ENCODE measurements at regions not wholly inside any gene's neighbourhood (a gene's known extent, or its start where the extent isn't known, plus 50 kb on each side); places are given as distances from the start of the nearest gene placed in this dataset.

DNA sequence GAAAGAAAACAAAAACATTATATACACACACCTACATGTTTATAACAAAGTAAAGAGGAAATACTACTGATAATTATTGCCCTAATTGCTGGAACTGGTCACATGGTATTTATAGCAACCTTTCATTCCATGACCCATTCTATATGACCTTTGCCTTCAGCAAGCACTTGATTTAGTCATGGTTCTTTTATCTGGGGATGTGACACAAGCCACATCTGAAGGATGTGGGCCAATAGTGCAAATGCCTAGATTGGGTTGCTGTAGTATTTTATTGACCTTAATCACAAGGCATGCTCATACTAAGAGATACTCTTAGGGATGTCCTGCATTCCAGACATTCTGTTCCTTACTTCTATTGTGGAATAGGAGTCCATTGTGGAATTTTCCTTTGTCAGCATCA, 723.5 kb upstream of the POM121L12 start:
- H2AFZ ChIP-seq (replicated peaks): no peak overlapping the region
- H3K27me3 ChIP-seq: no peaks in the 10 kb centered on the region
- H3F3A ChIP-seq (ENCODE audit: low read depth): no peaks in the 10 kb centered on the region
- no peaks in the 10 kb centered on the region for H3K9me3 ChIP-seq (ENCODE audit: low read depth)
- H3K9ac ChIP-seq: no peak overlapping the region
- Mint-ChIP-seq H3K27me3 (ENCODE audit: insufficient read depth, low read depth) (peaks cover 3% of the 10 kb centered on the region), H3K9me3 (no peaks in the 10 kb centered on the region), H3K27ac (no peak overlapping the region), H3K4me1 (no peaks in the 10 kb centered on the region), H3K4me3 (no peak overlapping the region), H3K36me3 (peaks cover 2% of the 10 kb centered on the region)
- no peaks in the 10 kb centered on the region for H3K79me2 ChIP-seq (ENCODE audit: low read depth)
- no peak for DNase-seq (ENCODE audit: low spot score)
- no peak overlapping the region for H3K27ac ChIP-seq
- no peaks in the 10 kb centered on the region for H4K20me1 ChIP-seq (ENCODE audit: low read depth)
- H3K4me1 ChIP-seq: no peaks in the 10 kb centered on the region
- no peak overlapping the region for H3K4me2 ChIP-seq
- no peaks in the 10 kb centered on the region for H3K36me3 ChIP-seq
- TF ChIP-seq EZH2phosphoT487 (IDR thresholded peaks at IDR 0.05) (no peak), EZH2 (IDR thresholded peaks at IDR 0.05) (no peak)
- TF ChIP-seq, protein P1, sequence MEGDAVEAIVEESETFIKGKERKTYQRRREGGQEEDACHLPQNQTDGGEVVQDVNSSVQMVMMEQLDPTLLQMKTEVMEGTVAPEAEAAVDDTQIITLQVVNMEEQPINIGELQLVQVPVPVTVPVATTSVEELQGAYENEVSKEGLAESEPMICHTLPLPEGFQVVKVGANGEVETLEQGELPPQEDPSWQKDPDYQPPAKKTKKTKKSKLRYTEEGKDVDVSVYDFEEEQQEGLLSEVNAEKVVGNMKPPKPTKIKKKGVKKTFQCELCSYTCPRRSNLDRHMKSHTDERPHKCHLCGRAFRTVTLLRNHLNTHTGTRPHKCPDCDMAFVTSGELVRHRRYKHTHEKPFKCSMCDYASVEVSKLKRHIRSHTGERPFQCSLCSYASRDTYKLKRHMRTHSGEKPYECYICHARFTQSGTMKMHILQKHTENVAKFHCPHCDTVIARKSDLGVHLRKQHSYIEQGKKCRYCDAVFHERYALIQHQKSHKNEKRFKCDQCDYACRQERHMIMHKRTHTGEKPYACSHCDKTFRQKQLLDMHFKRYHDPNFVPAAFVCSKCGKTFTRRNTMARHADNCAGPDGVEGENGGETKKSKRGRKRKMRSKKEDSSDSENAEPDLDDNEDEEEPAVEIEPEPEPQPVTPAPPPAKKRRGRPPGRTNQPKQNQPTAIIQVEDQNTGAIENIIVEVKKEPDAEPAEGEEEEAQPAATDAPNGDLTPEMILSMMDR (IDR thresholded peaks at IDR 0.05): no peak
- H3K4me3 ChIP-seq: no peak overlapping the region

DNA sequence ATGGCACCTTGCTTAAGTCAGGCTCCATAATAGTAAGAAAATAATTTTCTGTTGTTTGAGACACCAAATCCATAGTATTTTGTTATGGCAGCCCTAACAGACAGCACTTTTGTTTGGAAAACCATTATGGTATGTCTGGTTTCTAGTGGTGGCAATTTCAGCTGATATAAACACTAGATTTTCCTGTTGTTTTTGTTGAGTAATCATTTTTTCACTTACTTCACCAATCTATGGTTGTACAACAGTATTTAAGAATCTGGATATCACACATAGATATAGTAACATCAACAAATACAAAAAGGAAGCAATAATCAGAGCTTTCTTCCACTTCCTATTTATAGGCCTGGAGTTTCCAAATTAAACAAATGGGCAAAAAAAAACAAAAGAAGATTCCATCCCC, 725.8 kb upstream of the POM121L12 start:
- Histone ChIP-seq H3K27me3 (no peaks in the 10 kb centered on the region), H3K36me3 (no peaks in the 10 kb centered on the region), H3K9ac (no peak overlapping the region), H2AFZ (replicated peaks) (no peak overlapping the region), H3K27ac (no peak overlapping the region), H4K20me1 (ENCODE audit: low read depth) (no peaks in the 10 kb centered on the region), H3K4me2 (no peak overlapping the region), H3K79me2 (ENCODE audit: low read depth) (no peaks in the 10 kb centered on the region), H3F3A (ENCODE audit: low read depth) (no peaks in the 10 kb centered on the region), H3K4me3 (no peak overlapping the region), H3K4me1 (no peaks in the 10 kb centered on the region), H3K9me3 (ENCODE audit: low read depth) (no peaks in the 10 kb centered on the region)
- H3K4me3 Mint-ChIP-seq: no peak overlapping the region
- H3K36me3 Mint-ChIP-seq: no peaks in the 10 kb centered on the region
- DNase-seq (ENCODE audit: low spot score): no peak
- H3K9me3 Mint-ChIP-seq: no peaks in the 10 kb centered on the region
- H3K4me1 Mint-ChIP-seq: no peaks in the 10 kb centered on the region
- H3K27ac Mint-ChIP-seq: no peak overlapping the region
- peaks cover 3% of the 10 kb centered on the region for H3K27me3 Mint-ChIP-seq (ENCODE audit: insufficient read depth, low read depth)
- no peak for TF ChIP-seq EZH2 (IDR thresholded peaks at IDR 0.05)
- TF ChIP-seq, protein P1 (IDR thresholded peaks at IDR 0.05): no peak
- no peak for TF ChIP-seq EZH2phosphoT487 (IDR thresholded peaks at IDR 0.05)

DNA sequence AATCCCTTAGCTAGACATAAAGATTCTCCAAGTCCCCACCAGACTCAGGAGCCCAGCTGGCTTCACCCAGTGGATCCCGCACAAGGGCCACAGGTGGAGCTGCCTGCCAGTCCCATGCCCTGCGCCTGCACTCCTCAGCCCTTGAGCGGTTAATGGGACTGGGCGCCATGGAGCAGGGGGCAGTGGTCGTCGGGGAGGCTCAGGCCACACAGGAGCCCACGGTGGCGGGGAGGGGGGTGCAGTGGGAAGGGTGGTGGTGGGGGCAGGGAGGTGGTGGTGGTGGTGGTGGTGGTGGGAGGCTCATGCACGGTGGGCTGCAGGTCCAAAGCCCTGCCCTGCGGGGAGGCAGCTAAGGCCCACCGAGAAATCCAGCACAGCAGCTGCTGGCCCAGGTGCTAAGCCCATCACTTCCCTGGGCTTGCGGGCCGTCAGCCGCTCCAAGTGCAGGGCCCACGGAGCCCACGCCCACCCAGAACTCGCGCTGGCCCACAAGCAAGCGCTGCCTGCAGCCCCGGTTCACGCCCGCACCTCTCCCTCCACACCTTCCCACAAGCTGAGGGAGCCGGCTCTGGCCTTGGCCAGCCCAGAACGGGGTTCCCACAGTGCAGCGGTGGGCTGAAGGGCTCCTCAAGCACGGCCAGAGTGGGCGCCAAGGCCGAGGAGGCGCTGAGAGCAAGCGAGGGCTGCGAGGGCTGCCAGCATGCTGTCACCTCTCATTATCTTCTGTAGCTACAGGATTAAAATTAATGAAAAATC, 732.5 kb upstream of the POM121L12 start:
- no peaks in the 10 kb centered on the region for H3K27me3 Mint-ChIP-seq (ENCODE audit: insufficient read depth, low read depth)
- no peaks in the 10 kb centered on the region for H3K4me1 ChIP-seq
- no peak overlapping the region for H3K4me3 ChIP-seq
- peaks cover 3% of the 10 kb centered on the region for H3F3A ChIP-seq (ENCODE audit: low read depth)
- no peak overlapping the region for H3K27ac ChIP-seq
- H3K27ac Mint-ChIP-seq: no peak overlapping the region
- no peaks in the 10 kb centered on the region for H3K36me3 Mint-ChIP-seq
- H3K27me3 ChIP-seq: no peaks in the 10 kb centered on the region
- TF ChIP-seq, protein P1 (IDR thresholded peaks at IDR 0.05): no peak
- TF ChIP-seq EZH2phosphoT487 (IDR thresholded peaks at IDR 0.05) (no peak), EZH2 (IDR thresholded peaks at IDR 0.05) (no peak)
- H3K4me1 Mint-ChIP-seq: peaks cover 5% of the 10 kb centered on the region
- peaks cover 15% of the 10 kb centered on the region for H3K9me3 Mint-ChIP-seq
- H3K9me3 ChIP-seq (ENCODE audit: low read depth): no peaks in the 10 kb centered on the region
- DNase-seq (ENCODE audit: low spot score): no peak
- no peak overlapping the region for H3K4me3 Mint-ChIP-seq
- H3K79me2 ChIP-seq (ENCODE audit: low read depth): no peaks in the 10 kb centered on the region
- no peak overlapping the region for H3K9ac ChIP-seq
- no peaks in the 10 kb centered on the region for H4K20me1 ChIP-seq (ENCODE audit: low read depth)
- H3K4me2 ChIP-seq: no peak overlapping the region
- no peaks in the 10 kb centered on the region for H3K36me3 ChIP-seq
- H2AFZ ChIP-seq (replicated peaks): no peak overlapping the region

Measured in neural progenitor cell (in vitro differentiated cells).